Psoas muscle (tissue), 7 donors: ENCODE measurements at regions not wholly inside any gene's neighbourhood (a gene's known extent, or its start where the extent isn't known, plus 50 kb on each side); places are given as distances from the start of the nearest gene placed in this dataset.
"Not testable (repeated sequence)": the region's sequence is repeated elsewhere in the genome, so short reads cannot be mapped to it uniquely, and the experiment has no call there.

Experiments used
- ATAC-seq, 4 donors: fragments of 200-7000 bp; cut with Tn5 transposase; one replicate each; pipeline ENCODE4 v1.9.1; 2020; ENCODE audit warnings: moderate library complexity in 3 of 4, mild to moderate bottlenecking in 2 of 4
- DNase-seq, 2 donors: peaks; one replicate each; pipeline ENCODE4 v3.0.0-alpha.2; 2020
- H3K27ac ChIP-seq: fragments of 200-600 bp; one replicate; pipeline ENCODE4 v1.8.0; 2022
- H3K27me3 ChIP-seq, 3 donors: fragments of 200-600 bp in 1 of 3; one replicate each; pipeline versions ENCODE4 v1.6.1 to v1.8.0; 2013 to 2022; ENCODE audit warnings: low read length in 2 of 3, mild to moderate bottlenecking in 2 of 3, moderate library complexity in 1 of 3; ENCODE audit not compliant: insufficient read depth in 3 of 3
- H3K36me3 ChIP-seq, 2 donors: fragments of 200-600 bp in 1 of 2; one replicate each; pipeline versions ENCODE4 v1.6.1 to v1.8.0; 2013 to 2022; ENCODE audit warnings: low read depth in 1 of 2, mild to moderate bottlenecking in 1 of 2, moderate library complexity in 1 of 2; ENCODE audit not compliant: insufficient read depth in 1 of 2
- H3K4me1 ChIP-seq: fragments of 200-600 bp; one replicate; pipeline ENCODE4 v1.8.0; 2022
- H3K4me3 ChIP-seq: fragments of 200-600 bp; one replicate; pipeline ENCODE4 v1.8.0; 2022; ENCODE audit warnings: mild to moderate bottlenecking
- H3K9me3 ChIP-seq: fragments of 200-600 bp; one replicate; pipeline ENCODE4 v1.8.0; 2022
- WGBS, 3 donors: extraction: QIAGEN DNeasy Blood & Tissue Kit; methylation state at CpG; one replicate each; pipeline versions ENCODE4 v1.1.6 to v1.1.7; 2013; 5-methylcytosine and 5-hydroxymethylcytosine counted together
- intact Hi-C, 2 donors: fragments of 100-400 bp; cut with DNase I; formaldehyde crosslinking; loops; one replicate each; pipeline versions ENCODE4 v1.11.0 to v1.14.2; 2022
- TF ChIP-seq, protein P1 (sequence below): fragments of 200-600 bp; IDR thresholded peaks from one replicate; pipeline ENCODE4 v1.8.0; 2022; ENCODE audit warnings: antibody characterized with exemption
- donor health status: healthy with polysubstance abuse.
- donor health status: DM: no; HTN: no; CAD: no; lungs with moderate emphysema.
- donor health status: Bipolar disorder and iron deficiency.
- donor health status: healthy.
- donor health status: DM: yes; HTN: yes; CAD: no.
- donor health status: DM: no; HTN: no; CAD: no.
- donor health status: DM: yes; HTN: yes; CAD: no.

DNA sequence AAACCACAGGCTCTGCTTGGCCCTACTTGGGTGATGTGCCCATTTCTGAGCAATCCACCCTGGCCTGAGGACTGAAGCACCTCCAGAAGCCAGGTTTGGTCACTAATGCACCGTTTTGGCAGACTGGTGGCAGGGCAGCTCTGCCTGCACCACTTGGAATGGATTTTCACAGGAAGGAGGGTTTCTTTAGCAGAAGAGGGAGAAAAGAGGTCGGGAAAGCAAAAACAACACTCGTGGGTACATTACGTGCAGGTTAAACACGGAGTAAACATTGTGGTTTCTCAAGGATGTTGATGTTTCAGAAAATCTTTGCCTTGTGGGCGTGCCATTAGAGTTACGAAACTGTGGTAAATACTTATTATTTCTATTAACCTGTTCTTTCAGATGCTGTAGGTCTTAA, 70.8 kb downstream of the KCNA5 start:
- no peak for DNase-seq
- ATAC-seq = no peak
- TF ChIP-seq, protein P1, sequence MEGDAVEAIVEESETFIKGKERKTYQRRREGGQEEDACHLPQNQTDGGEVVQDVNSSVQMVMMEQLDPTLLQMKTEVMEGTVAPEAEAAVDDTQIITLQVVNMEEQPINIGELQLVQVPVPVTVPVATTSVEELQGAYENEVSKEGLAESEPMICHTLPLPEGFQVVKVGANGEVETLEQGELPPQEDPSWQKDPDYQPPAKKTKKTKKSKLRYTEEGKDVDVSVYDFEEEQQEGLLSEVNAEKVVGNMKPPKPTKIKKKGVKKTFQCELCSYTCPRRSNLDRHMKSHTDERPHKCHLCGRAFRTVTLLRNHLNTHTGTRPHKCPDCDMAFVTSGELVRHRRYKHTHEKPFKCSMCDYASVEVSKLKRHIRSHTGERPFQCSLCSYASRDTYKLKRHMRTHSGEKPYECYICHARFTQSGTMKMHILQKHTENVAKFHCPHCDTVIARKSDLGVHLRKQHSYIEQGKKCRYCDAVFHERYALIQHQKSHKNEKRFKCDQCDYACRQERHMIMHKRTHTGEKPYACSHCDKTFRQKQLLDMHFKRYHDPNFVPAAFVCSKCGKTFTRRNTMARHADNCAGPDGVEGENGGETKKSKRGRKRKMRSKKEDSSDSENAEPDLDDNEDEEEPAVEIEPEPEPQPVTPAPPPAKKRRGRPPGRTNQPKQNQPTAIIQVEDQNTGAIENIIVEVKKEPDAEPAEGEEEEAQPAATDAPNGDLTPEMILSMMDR = no peak
- Histone ChIP-seq H3K9me3 (no peaks in the 10 kb centered on the region), H3K36me3 (no peaks in the 10 kb centered on the region), H3K27ac (no peak overlapping the region), H3K4me1 (peaks cover 4% of the 10 kb centered on the region), H3K27me3 (no peaks in the 10 kb centered on the region), H3K4me3 (no peak overlapping the region)
- intact Hi-C loops = no loop called here
- WGBS, 3 donors = 77 to 81% (median 80%) methylated on average over 7 of the region's 7 CpGs

DNA sequence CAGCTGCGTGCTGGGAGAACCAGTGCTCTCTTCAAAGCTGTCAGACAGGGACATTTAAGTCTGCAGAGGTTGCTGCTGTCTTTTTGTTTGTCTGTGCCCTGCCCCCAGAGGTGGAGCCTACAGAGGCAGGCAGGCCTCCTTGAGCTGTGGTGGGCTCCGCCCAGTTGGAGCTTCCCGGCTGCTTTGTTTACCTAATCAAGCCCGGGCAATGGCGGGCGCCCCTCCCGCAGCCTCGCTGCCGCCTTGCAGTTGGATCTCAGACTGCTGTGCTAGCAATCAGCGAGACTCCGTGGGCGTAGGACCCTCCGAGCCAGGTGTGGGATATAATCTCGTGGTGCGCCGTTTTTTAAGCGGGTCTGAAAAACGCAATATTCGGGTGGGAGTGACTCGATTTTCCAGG, 78.1 kb downstream of the KCNA5 start:
- H3K36me3 ChIP-seq, H3K4me1 ChIP-seq, H3K27ac ChIP-seq, H3K27me3 ChIP-seq, H3K4me3 ChIP-seq, DNase-seq, intact Hi-C loops, H3K9me3 ChIP-seq, ATAC-seq: not testable (repeated sequence)
- 54 to 61% methylated on average over 7 to 8 of the region's 20 CpGs; no CpG with 5 or more reads in 1 of the 3 donors for WGBS, 3 donors

- H3K4me3 ChIP-seq, H3K27me3 ChIP-seq, H3K9me3 ChIP-seq, H3K4me1 ChIP-seq, H3K36me3 ChIP-seq, DNase-seq, ATAC-seq, H3K27ac ChIP-seq, intact Hi-C loops: not testable (repeated sequence)
- 94 to 97% (median 95%) methylated on average over 7 to 8 of the region's 14 CpGs for WGBS, 3 donors
Measured at GRCh38 chr12:5122256-5122831, 78.7 kb downstream of the KCNA5 start.

GRCh38 chr12:5123921-5124320, 80.2 kb downstream of the KCNA5 start:
- WGBS, 3 donors = 85 to 98% (median 92%) methylated on average over 2 of the region's 2 CpGs
- Histone ChIP-seq H3K27ac (no peak overlapping the region), H3K27me3 (no peaks in the 10 kb centered on the region), H3K9me3 (no peaks in the 10 kb centered on the region), H3K4me1 (no peaks in the 10 kb centered on the region), H3K36me3 (no peaks in the 10 kb centered on the region), H3K4me3 (no peak overlapping the region)
- no peak for ATAC-seq
- no peak for DNase-seq
- intact Hi-C loops = no loop called here
- TF ChIP-seq, protein P1 = no peak

- H3K27ac ChIP-seq = no peak overlapping the region
- H3K9me3 ChIP-seq = no peaks in the 10 kb centered on the region
- TF ChIP-seq, protein P1 = no peak
- H3K4me1 ChIP-seq = no peaks in the 10 kb centered on the region
- intact Hi-C loops = no loop called here
- no peaks in the 10 kb centered on the region for H3K36me3 ChIP-seq
- no peak for DNase-seq
- H3K4me3 ChIP-seq = no peak overlapping the region
- H3K27me3 ChIP-seq = no peaks in the 10 kb centered on the region
- no peak for ATAC-seq
Measured at GRCh38 chr12:5124401-5124800, 80.7 kb downstream of the KCNA5 start.
